ENCODE measurements at regions not wholly inside any gene's neighbourhood (a gene's known extent, or its start where the extent isn't known, plus 50 kb on each side); places are given as distances from the start of the nearest gene placed in this dataset.

GRCh38 chr2:198640463-198640862 lies 817.3 kb downstream of the SATB2 start:
- Histone ChIP-seq H2AFZ (ENCODE audit: insufficient read depth, low read depth, low read length, poor library complexity, severe bottlenecking) (no peak overlapping the region), H3K4me3 (ENCODE audit: control extremely low read depth in 1 of 5, extremely low read depth in 1 of 5, insufficient read depth in 1 of 5, low read depth in 2 of 5, low read length in 4 of 5) (no peak overlapping the region), H3K9me3 (ENCODE audit: control extremely low read depth in 1 of 3, control insufficient read depth in 2 of 3, insufficient read depth in 1 of 3, low read length in 2 of 3) (no peaks in the 10 kb centered on the region), H3K4me2 (replicated peaks; ENCODE audit: low read depth, low read length, poor library complexity, severe bottlenecking) (no peak overlapping the region), H3K27me3 (replicated peaks in 1 of 4; ENCODE audit: control extremely low read depth in 1 of 4, control insufficient read depth in 3 of 4, insufficient read depth in 4 of 4, low read length in 3 of 4) (no peaks in the 10 kb centered on the region), H3K36me3 (replicated peaks in 1 of 2; ENCODE audit: control extremely low read depth in 1 of 2, control insufficient read depth in 1 of 2, extremely low read depth in 1 of 2, insufficient read depth in 2 of 2, low read length in 1 of 2) (no peaks in the 10 kb centered on the region), H3K4me1 (ENCODE audit: control insufficient read depth in 2 of 2, insufficient read depth in 2 of 2, low read length in 2 of 2) (no peaks in the 10 kb centered on the region), H3K9ac (ENCODE audit: low read length) (no peak overlapping the region), H4K20me1 (ENCODE audit: control insufficient read depth, insufficient read depth, low read length, poor library complexity, severe bottlenecking) (no peaks in the 10 kb centered on the region), H3K27ac (ENCODE audit: low read length in 2 of 2) (no peak overlapping the region), H3K79me2 (ENCODE audit: control insufficient read depth, insufficient read depth, low read length) (no peaks in the 10 kb centered on the region)
- no peak overlapping the region for H3K4me3 Mint-ChIP-seq
- H3K27ac Mint-ChIP-seq: no peak overlapping the region
- H3K4me1 Mint-ChIP-seq: no peaks in the 10 kb centered on the region
- POLR2A ChIA-PET: no interaction called here
- 40% methylated on average over 1 of the region's 2 CpGs for WGBS (ENCODE audit: insufficient coverage)
- no peaks in the 10 kb centered on the region for H3K9me3 Mint-ChIP-seq (ENCODE audit: insufficient read depth)
- no peak for DNase-seq
- CTCF ChIA-PET: no interaction called here
- H3K27me3 Mint-ChIP-seq: no peaks in the 10 kb centered on the region
- no peak for ATAC-seq (ENCODE audit: low read depth)
- intact Hi-C loops (cut with micrococcal nuclease): no loop called here
- no peak for TF ChIP-seq CTCF (IDR thresholded peaks at IDR 0.05)
- no peak for TF ChIP-seq EZH2 (IDR thresholded peaks at IDR 0.05; ENCODE audit: borderline replicate concordance, insufficient read depth, low read depth, low read length, poor library complexity, severe bottlenecking)

GRCh38 chr2:198639580-198639979 lies 818.2 kb downstream of the SATB2 start:
- H3K27me3 Mint-ChIP-seq: no peaks in the 10 kb centered on the region
- Histone ChIP-seq H3K4me2 (replicated peaks; ENCODE audit: low read depth, low read length, poor library complexity, severe bottlenecking) (no peak overlapping the region), H3K4me1 (ENCODE audit: control insufficient read depth in 2 of 2, insufficient read depth in 2 of 2, low read length in 2 of 2) (no peaks in the 10 kb centered on the region), H3K27me3 (replicated peaks in 1 of 4; ENCODE audit: control extremely low read depth in 1 of 4, control insufficient read depth in 3 of 4, insufficient read depth in 4 of 4, low read length in 3 of 4) (no peaks in the 10 kb centered on the region), H3K36me3 (replicated peaks in 1 of 2; ENCODE audit: control extremely low read depth in 1 of 2, control insufficient read depth in 1 of 2, extremely low read depth in 1 of 2, insufficient read depth in 2 of 2, low read length in 1 of 2) (no peaks in the 10 kb centered on the region), H3K9ac (ENCODE audit: low read length) (no peak overlapping the region), H3K4me3 (ENCODE audit: control extremely low read depth in 1 of 5, extremely low read depth in 1 of 5, insufficient read depth in 1 of 5, low read depth in 2 of 5, low read length in 4 of 5) (no peak overlapping the region), H3K27ac (ENCODE audit: low read length in 2 of 2) (no peak overlapping the region), H3K9me3 (ENCODE audit: control extremely low read depth in 1 of 3, control insufficient read depth in 2 of 3, insufficient read depth in 1 of 3, low read length in 2 of 3) (no peaks in the 10 kb centered on the region), H3K79me2 (ENCODE audit: control insufficient read depth, insufficient read depth, low read length) (no peaks in the 10 kb centered on the region), H2AFZ (ENCODE audit: insufficient read depth, low read depth, low read length, poor library complexity, severe bottlenecking) (no peak overlapping the region), H4K20me1 (ENCODE audit: control insufficient read depth, insufficient read depth, low read length, poor library complexity, severe bottlenecking) (no peaks in the 10 kb centered on the region)
- TF ChIP-seq CTCF (IDR thresholded peaks at IDR 0.05) (no peak), EZH2 (IDR thresholded peaks at IDR 0.05; ENCODE audit: borderline replicate concordance, insufficient read depth, low read depth, low read length, poor library complexity, severe bottlenecking) (no peak)
- WGBS (ENCODE audit: insufficient coverage): 80% methylated on average over 1 of the region's 1 CpG
- H3K4me3 Mint-ChIP-seq: no peak overlapping the region
- H3K4me1 Mint-ChIP-seq: no peaks in the 10 kb centered on the region
- POLR2A ChIA-PET: no interaction called here
- ATAC-seq (ENCODE audit: low read depth): no peak
- DNase-seq: no peak
- intact Hi-C loops (cut with micrococcal nuclease): no loop called here
- H3K27ac Mint-ChIP-seq: no peak overlapping the region
- H3K9me3 Mint-ChIP-seq (ENCODE audit: insufficient read depth): no peaks in the 10 kb centered on the region
- CTCF ChIA-PET: no interaction called here
